NAMALWA (cell line): ENCODE measurements at regions not wholly inside any gene's neighbourhood (a gene's known extent, or its start where the extent isn't known, plus 50 kb on each side); places are given as distances from the start of the nearest gene placed in this dataset.
A peak's percentile ranks its signal among the peaks of the same experiment; 100 is the strongest.
"Not testable (repeated sequence)": the region's sequence is repeated elsewhere in the genome, so short reads cannot be mapped to it uniquely, and the experiment has no call there.

Source experiments
- DNase-seq: peaks from one replicate; pipeline ENCODE4 v3.0.0-alpha.2; 2015; ENCODE audit warnings: low spot score

DNA sequence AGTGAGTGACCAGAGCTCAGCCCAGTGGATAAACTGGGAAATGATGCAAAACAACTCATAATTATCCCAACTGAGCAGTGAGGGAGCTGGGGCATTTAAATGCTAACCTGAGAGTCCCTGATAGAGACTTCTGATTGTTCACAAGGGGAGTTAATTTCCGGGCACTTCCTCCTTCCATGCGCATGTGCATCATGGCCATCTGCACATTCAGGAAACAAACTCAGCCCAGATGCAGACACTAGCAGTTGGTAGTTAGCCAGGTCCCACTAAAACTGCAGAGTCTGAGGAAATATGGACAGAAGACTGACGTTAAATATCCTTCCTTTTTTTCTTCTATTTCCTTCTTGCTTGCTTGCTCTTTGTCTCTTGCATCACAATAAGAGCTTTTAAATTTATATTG lies 852.1 kb upstream of the LRRC4C start:
- DNase-seq = no peak

DNA sequence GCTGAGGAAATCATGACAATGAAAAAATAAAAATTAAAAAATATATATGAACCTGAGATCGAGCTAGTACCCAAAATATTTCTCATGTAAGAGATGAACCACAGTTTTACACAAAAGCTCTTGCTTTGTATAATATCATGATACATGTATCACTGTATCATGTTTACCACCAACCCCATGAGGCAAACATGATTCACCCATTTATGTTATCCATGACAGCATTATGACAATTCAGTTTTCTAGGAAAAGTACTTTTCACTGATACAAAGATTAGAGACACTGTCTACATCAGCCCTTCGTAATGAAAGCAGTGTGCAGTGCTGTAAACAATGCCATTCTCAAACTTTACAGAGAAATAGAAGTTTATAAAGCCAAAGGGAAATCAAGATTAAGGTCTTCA lies 852.5 kb upstream of the LRRC4C start:
- DNase-seq = no peak

DNA sequence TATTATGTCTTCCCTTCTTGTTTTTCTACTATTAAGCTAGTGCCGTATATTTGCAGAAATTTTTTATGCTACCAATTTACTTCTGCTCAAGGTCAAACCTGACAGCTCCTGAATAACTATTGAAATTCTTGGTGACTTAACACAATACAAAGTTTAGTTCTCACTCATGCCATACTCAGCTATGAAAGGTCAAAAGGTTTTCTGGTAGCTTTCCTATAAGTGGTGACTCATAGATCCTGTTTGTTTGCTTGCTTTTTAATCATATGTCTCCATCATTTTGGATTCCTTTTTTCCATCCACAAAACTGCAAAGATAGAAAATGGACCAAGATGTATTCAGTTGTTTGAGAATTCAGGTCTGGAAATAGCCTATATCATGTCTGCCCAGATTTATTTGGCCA lies 855.8 kb upstream of the LRRC4C start:
- no peak for DNase-seq

DNA sequence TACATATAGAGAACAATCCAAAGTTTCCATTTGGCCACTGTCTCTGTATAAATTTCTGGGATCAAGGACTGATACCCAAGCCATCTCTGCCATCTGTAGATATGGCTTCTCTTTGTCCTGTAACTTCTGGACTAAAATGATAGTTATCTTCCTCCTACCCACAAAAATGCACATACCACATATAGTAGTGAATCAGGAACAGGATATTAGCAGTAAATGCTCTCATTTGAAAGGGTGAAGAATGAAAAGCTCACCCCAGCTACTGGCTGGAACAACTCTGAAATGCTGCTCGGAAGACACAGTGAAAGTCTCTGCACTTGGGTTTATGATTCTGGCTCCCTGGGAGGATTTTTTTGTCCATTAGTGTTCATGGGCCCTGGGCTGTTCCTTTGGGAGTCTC lies 856.4 kb upstream of the LRRC4C start:
- DNase-seq = no peak

DNA sequence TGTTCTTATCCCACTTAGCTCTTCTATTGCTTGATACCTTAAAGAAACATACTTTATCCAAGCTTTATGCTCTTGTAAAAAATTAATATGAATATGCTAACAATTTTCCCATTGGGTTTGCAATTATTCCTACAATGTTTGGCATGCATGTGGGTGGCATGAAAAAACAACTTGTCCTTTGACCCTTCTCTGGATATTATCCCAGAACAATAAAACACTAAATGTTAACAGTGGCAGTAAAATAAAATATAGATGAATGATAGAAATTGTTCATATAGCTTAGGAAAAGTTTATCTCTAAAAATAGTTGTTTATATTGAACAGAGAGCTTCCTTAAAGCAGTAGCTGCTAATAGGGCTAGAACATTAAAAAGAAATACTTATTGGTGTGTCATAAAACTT lies 860.5 kb upstream of the LRRC4C start:
- DNase-seq = no peak

DNA sequence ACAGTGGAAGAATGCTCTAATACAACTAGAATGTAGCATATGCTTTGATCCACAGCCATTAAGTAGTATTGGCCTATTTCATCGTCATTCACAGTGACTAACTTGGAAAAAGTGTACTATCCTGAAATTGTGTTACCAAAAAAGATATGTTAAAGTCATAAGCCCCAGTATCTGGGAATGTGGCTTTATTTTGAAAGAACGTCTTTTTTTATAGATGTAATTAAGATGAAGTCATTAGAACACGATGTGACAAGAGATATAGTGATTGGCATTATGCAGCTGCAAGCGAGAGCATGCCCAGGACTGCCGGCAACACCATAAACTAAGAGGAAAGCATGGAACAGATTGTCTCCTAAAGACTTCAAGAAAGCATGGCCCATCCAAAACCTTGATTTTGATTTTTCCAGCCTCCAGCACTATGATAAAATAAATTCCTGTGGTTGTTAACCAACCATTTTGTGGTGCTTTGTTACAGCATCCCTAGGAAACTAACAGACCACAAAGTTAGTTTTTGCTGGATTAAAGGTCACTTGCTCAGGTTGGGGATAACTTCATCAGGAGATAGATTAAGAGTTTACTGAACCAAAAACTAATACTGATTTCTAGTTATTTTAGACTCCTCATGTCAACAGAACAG lies 870.6 kb upstream of the LRRC4C start:
- DNase-seq = no peak

DNA sequence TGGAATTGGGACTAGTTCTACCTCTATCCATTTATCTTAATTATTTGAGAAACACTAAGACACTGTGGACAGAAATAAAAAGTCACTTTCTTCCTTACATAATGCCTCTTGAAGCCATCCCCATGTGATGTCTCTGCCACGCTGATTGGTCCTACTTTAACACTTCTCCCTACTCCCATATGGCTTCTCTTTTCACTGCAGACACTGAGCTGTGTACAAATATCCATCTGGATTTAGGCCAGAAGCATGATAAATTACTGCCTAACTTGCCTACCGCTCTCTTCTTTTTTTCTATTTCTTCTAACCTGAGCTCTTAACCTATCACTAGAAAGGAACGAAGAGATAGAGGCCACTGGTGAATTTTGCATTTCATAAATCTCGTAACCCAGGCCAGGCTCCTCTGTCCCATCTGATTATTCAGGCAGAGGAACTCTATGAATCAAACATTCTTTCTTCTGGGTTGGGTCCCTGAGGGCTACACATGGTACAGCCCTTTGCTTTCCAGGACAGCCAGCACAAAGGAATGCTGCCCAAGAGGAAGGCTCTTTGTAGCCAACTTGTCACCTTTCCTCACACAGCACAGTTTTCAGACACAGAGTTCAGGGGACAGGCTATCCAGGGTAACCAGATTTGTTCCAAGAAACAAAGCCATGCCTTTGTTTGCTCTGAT lies 878.5 kb upstream of the LRRC4C start:
- DNase-seq = no peak

DNA sequence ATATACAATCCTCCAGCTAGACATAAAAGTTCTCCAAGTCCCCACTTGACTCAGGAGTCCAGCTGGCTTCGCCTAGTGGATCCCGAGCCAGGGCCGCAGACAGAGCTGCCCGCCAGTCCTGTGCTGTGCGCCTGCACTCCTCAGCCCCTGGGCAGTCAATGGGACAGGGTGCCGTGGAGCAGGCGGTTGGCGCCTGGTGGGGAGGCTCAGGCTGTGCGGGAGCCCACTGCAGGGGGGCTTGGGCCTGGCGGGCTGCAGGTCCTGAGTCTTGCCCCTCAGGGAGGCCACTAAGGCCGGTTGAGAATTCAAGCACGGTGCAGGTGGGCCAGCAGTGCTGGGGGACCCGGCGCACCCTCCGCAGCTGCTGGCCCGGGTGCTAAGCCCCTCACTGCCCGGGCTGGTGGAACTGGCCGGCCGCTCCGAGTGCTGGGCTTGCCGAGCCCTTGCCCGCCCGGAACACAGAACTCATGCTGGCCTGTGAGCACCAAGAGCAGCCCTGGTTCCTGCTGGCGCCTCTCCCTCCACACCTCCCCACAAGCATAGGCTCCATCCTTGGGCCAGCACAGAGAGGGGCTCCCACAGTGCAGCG lies 884.8 kb upstream of the LRRC4C start:
- no peak for DNase-seq

DNA sequence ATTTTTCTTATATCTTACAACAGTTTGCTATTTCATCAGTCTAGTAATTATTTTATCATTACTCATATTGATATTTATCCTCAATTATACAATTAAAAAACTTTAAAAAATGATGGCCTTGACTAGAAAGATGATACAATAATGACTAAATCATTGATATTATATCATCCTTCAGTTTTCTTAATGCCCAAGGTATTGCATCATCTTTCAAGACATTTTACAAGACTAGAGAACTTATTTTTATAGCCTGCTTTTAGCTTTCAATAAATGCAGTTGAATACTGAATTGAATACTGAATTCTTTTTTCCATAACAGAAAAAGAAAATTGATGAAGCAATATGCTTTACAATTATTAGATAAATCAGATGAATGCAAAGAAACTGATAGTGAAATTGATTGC lies 886.5 kb upstream of the LRRC4C start:
- DNase-seq = no peak

DNA sequence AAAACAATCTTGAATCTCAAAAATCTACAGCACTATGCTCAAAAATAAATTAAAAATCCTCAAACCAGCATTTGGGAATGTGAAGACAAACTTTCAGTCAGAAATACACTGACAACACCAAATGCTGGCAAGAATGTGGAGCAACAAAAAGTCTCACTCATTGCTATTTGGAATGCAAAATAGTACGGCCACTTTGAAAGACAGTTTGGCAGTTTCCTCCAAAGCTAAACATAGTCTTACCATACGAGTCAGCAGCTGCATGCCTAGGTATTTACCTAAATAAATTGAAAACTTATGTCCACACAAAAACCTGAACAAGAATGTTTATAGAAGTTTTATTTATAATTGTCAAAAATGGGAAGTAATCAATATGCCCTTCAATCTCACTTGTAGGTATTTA lies 904.2 kb upstream of the LRRC4C start:
- no peak for DNase-seq

DNA sequence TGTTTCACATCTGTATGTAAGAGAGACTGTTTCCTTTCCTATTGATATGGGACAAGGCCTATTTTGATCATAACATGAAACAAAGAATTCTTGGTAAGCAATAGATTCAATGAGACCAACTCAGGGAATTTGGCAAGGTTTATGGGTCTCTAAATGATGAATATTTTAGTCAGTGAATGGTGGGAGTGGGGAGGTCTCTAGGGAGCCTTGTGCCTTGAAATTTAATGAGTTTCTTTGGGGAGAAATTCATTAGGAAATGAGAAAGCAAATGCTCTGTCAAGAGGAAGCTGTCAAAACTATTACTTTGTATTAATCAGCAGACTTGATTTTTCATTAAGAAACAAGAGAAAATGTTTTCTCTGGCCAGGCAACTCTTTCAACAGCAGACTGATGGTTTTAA lies 921.7 kb upstream of the API5 start:
- no peak for DNase-seq

DNA sequence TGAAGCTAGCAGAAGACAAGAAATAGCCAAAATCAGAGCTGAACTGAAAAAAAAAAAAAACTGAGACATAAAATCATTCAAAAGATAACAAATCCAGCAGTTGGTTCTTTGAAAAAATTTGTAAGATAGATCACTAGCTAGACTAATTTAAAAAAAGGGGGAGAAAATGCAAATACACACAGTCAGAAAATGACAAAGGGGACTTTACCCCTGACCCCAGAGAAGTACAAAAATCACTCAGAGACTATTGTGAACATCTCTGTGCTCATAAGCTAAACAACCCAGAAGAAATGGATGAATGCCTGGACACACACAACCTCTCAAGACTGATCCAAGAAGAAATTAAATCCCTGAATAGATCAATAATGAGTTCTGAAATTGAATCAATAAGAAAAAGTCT lies 914.3 kb upstream of the API5 start:
- no peak for DNase-seq

DNA sequence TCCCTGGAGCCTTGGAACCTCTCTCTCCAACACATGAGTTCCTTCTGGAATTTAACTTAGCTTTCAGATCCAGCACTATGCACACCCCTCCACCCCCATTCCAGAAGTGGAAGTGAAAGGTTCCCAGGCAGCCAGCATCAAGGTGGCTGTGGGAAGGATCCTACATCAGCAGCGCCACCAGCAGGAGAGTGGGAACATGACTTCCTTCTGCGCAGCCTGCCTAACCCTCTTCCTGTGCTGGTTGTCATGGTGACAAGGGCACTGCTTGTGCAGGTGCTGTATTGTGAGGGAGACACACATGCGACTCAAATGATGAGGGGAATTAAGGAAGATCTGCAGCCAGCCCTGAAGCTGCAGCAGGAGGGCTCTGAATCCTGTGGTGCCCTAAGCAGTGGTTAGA lies 904.5 kb upstream of the API5 start:
- DNase-seq = peak; percentile 48

DNA sequence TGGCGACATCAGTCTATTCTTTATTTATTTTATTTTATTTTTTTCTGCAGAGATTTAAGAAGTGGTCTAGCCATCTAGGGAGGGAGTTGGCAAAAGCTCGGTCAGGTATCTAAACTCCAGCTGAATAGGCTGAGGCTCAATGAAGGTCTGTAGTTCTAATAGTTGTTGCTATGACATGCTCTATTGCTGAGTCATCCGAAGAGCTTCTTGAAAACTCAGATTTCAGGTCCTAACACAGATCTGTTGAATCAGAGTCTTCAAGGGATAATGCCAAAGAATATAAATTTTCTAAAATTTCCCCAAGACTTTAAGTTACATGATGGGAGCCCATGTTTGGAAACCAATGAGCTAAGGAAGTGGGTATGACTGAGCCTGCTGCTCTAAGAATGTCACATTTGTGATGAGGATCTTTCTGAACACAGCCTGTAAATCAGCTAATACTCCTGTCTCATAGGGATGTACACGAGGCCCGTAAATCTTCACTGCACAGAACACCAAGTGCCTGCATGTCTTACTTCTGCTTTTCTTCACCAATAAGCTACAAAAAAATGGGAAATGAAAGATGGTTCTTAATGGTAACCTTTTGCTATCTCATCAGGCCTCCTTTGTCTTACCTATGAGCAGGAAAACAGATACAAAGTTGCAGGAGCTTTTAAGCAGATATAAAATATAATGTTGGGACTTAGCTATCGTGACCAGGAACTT lies 901.4 kb upstream of the API5 start:
- DNase-seq = peak; percentile 4

DNA sequence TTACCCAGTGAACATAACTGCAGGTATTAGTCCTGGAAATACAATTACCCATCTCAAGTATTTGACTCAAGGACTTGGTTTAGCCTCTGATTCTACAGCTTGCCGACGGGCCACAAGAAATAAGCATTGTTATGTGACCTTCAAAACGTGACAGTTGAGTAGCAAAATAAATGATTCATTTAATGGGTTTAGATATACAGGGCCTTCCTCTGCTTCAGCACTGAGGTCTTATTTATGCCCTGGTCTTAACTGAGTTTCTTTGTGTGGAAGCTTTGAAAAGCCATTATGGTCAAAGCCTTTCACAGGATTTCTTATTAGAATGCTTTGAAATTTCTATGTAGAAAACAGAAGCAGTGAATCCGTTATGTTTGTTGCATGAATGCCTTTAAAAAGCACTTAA lies 899.2 kb upstream of the API5 start:
- no peak for DNase-seq

DNA sequence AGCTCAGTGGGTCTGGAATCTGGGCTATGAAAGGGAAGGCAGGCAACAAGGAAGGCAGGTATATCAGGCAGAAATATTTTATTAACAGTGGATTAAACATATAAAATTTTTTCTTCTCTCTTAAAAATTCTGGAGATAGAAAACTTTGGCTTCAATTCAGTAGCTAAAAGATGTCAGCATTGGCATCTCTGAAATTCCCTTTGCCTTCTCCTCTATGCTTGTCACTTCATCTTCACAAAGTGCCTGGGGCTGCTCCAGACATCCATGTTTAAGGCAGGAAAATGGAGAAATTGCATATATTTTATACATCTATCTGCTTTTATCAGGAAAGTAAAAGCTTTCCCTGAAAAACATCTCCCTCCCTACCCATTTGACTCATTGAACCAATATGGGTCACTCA lies 894.1 kb upstream of the API5 start:
- no peak for DNase-seq

DNA sequence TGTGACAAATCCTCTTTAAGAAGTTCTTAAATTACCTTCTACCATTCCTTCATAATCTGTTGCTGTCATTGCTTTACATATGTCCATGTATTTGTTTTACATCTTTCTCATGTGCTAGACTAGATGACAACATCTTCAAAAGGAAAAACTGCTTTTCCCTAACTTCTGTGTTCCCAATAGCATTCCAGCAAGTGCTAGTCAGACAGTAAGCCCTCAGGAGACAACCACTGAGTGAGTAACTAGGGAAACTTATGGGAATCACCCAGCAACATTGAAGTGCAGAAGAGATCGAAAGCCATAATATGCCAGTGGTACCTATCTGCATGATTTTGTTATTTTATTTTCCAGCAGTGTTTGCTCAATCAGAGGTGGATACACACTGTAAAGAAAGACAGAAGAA lies 889.7 kb upstream of the API5 start:
- no peak for DNase-seq

DNA sequence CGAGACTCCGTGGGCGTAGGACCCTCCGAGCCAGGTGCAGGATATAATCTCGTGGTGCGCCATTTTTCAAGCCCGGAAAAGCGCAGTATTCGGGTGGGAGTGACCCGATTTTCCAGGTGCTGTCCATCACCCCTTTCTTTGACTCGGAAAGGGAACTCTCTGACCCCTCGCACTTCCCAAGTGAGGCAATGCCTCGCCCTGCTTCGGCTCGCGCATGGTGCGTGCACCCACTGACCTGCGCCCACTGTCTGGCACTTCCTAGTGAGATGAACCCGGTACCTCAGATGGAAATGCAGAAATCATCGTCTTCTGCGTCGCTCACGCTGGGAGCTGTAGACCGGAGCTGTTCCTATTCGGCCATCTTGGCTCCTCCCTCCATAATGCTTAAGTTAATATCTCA lies 876.9 kb upstream of the API5 start:
- DNase-seq = not testable (repeated sequence)

DNA sequence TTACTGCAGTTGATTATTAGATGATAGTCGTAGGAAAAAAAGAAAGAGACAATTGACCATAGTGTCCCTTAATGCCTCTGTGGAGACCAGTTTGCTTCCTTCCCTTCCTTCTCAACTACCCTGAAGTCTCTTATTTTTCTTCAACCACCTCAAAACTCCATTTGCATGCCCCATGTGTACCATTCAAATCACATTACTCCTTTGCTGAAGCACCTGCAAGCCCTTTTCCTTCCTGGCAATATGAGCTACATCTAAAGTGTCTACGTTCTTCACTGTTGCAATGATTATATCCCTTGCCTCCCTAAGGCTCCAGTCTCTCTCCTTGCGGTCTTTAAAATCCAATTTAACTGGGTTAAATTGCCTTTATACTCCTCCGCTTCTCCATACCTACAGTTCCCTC lies 867.4 kb upstream of the API5 start:
- no peak for DNase-seq

DNA sequence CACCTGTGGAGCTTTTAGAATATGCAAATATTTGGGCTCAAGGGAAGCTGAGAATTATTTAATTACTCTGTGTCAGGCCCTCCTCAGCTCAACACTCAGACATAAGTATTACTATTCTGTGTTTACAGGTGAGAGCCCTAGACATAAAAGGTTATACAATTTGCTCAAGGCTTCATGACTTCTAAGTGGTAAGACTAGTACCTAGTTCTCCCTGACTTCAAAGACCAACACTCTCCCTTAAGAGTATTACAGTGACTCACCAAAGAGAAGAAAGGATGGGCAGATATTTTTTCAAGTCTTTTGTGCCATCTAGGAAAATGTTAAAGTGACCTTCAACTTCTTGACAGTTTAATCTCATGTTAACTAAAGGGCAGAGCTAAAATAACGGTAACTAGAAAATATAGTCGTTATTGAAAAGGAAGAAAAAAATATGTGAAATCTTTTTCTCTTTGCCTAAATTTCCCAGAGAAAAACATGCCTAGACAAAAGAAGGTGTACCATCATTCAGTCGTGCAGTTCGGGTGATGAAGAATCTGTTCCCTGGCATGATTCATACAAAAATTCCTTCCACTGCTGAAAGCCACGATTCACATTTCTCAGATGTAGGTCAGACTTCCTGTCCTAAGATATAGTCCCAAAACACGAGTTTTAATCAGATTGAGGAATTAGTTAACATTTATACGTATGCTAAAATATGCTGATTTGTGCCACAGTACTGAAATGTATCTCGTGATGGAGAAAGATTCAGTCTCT lies 849.1 kb upstream of the API5 start:
- DNase-seq = no peak

DNA sequence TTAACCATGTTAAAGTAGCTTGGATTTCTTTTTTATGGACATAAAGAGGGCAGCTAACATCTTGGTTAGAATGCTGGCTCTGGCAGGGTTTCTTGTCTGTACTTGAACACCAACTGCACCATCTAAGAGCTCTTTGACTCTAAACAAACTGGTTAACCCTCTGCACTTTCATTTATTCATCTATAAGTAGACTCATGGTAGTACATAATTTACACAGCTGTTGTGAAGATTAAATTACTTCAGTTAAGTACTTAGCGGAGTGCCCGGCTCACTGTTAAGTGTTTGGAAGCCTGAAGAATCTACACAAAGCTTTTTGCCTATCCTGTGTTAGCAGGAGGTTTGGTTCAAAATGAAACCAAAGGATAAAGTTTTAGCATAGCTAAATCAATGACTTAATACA lies 846.2 kb upstream of the API5 start:
- DNase-seq = no peak

DNA sequence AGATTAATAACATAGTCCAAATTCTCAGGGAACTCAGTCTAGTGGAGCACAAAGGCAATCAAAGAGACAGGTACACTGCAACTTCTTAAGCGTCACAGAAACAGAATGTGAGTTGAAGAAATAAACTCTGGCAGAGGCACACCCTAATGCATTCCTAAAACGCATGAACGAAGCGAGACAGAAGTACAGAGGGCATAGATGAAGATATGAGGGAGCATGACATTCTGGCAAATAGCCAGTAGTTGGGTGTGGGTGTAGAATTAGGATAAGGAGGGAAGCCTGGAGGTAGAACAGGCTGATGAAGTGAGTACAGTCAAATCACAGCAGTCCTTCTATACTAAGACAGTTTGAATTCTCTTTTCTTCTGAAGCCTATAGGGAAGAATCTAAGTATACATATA lies 838.7 kb upstream of the API5 start:
- DNase-seq = no peak

DNA sequence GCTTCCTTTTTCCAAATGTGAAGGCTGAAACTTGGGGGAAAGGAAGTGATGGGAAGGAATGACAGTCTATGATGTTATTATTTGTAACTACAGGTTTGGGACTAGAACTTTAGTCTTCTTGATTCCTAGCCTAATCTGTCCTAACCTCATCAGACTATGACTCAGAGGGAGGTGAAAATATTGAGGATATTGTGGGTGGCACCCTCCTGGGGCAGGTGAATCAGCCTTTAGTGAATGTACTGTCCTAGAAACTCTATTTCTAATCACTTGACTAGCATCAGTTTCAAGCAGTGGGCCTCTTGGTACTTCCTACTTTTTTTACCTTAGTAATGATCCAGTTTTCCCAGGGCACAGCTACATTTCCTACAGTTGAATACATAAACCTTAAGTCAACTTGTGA lies 829.0 kb upstream of the API5 start:
- no peak for DNase-seq
